SKM-1 (cell line): ENCODE measurements at regions not wholly inside any gene's neighbourhood (a gene's known extent, or its start where the extent isn't known, plus 50 kb on each side); places are given as distances from the start of the nearest gene placed in this dataset.

ENCODE experiments used
- DNase-seq: peaks from one replicate; lab custom pipeline; 2025; ENCODE audit not compliant: unreplicated experiment; lab: John Stamatoyannopoulos, UW

DNA sequence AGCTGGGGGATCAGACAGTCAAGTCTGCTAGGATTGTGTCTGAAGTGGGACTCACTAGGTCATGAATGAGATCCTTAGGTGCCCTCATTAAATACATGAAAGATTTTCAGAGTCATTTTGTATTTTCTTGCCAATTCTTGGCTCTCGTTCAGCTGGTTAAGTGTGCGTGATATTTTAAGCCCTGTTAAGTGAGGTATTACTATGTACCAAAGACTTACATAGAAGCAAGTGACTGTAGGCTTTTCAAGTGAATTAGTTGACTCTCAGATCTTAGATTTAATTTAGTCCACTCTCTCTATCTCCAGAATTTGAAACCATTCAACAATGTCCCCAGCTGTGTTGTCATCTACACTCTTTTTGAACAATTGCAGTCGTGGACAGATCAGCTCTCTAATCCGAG lies 219.4 kb downstream of the FOXL1 start:
- DNase-seq, result no peak

DNA sequence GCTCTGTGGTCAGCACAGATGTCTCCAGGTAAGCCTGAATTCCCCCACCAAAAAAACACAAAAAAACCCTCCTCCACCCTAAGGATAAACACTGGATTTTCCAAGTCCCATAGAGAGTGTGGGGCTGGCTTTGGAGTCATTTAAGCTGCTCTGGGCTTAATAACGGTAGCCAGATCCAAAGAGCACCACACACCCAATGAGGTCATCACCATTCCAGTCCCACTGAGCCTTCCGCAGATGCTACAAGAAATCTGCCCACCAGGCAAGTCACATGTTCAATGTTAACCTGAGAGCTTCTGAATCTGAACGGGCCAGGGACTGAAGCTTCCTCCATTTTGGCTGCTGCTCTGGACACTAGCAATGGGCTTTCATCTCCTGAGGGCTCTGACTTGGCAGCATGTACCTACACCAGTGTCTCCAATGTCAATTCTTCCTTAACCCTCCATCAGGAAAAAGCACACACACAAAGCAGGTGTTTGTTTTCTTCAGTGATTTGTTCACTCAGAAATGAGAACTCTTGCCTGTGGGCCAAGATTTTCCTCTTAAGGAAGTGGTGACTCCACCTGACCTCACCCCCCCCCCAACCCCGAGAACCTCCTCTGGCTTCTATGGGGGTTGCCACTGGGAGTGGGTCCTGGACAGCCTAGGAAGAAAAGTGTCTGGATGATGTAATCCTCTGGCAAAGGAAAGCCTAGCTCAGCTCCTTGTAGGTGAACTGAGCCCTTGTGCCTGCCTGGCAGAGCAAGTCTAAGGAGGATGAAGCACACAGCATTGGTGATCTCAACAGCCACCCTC lies 220.1 kb downstream of the FOXL1 start:
- DNase-seq, result no peak

DNA sequence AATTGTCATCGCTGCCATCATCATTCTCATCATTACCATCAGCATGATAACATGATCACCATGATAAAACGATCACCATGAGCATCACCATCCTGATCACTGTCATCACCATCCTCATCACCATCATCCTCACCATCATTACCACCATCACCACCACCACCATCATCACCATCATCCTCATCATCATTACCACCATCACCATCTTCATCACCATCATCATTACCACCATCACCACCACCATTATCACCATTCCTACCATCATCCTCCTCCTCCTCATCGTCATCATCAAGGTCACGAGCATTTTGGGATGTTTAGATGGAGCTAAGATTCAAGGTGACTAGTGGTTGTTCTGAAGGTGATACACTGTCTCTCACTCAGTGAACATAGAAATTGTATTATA lies 221.0 kb downstream of the FOXL1 start:
- no peak for DNase-seq

DNA sequence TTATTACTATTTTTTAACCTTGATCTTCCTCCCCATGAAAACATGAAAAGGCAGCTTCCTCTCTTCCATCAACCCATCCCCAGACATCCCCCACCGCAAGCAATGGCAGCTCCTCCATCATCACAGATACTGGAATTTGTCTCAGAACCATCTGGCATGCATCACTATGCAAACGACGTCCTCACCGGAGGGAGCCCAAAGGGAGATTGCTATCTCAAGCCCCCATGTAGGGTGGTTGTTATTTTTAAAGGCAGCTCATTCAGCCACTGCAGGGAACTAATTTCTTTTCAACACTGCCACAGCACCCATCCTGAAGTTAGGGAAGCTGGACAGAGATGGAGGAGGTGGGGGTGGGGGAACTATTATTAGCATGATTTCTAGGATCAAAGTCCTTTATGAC lies 222.5 kb downstream of the FOXL1 start:
- no peak for DNase-seq

DNA sequence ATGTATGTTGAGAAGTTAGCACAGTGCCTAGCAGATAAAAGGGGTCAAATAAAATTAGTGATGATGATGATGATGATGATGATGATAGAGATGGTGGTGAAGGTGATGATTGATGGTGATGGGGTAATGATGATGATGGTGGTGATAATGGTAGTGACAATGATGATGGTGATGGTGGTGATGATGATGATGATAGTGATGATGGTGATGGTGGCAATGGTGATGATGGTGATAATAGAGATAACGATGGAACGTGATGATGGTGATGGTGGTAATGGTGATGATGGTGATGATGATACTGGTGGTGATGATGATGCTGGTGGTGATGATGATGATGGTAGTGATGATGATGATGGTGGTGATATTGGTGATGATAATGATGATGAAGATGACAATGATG lies 223.7 kb downstream of the FOXL1 start:
- no peak for DNase-seq

DNA sequence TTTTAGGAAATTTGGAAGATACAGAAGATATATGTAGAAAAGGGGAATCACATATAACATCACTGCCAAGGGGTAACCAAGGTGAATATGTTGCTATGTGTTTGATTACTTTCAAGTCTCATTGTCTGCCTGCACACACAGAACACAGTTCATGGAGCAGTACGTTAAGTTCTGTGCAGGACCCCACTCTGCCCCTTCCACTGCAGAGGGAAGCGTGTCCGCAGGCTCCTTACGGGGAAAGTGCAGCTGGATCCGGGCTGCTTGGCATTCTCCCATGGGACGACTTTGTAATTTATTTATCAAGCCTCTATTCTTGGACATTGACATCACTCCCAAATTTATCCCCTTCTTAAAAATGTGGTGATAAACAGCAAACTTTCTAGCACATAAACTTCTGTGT lies 226.8 kb downstream of the FOXL1 start:
- no peak for DNase-seq

DNA sequence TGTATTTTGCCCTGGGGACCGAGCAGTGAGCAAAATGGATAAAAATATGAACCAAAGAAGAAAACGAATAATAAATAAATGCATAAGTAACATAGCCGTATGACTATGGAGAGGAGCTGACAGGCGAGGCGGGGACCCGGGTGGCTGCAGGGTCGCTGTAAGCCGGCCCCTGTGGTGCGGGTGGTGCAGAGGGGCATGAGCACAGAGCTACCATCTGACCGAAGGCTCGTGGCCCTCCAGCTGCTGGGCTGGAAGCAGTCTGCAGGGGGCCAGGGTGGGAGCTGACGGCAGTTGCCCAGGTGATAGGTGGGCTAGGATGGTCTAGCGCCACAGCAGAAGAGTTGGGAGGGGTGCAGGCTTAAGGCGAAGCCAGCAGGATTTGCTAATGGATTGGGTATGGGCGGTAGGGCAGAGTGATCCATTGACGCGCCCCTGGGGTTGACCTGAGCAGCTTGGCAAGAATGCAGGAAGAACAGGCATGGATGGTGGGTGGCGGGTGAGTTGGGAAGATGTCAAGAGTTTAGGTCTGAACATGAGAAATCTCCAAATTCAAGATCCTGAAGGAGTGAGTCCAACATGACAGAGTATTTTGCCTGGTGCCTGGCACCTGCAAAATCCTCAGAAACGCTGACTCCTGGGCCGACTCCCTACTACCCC lies 228.0 kb downstream of the FOXL1 start:
- DNase-seq, result no peak

DNA sequence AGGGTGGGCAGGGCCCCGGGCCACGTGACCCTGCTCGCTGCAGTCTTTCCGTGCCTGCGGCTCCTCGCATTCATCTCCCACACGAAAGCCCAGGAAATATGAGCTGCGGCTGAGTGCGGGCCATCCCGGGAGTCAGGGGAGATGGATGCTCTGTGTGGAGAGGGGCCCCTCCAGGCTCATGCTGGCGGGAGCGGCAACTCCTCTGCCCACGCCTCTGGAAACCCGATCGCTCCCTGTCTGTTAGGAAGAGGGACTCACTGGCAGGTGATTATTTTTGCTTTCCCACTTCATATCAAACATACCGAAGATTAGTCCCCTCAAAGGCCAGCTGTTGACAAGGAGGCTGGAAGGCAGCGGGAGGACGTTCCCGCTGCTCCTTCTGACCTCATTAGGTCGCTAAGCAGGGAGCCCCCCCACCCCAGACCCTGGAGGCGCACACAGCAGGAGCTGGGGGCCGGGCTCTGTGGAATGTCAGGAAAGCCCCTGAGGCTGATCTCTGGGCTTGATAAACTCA lies 228.5 kb downstream of the FOXL1 start:
- DNase-seq, result no peak

DNA sequence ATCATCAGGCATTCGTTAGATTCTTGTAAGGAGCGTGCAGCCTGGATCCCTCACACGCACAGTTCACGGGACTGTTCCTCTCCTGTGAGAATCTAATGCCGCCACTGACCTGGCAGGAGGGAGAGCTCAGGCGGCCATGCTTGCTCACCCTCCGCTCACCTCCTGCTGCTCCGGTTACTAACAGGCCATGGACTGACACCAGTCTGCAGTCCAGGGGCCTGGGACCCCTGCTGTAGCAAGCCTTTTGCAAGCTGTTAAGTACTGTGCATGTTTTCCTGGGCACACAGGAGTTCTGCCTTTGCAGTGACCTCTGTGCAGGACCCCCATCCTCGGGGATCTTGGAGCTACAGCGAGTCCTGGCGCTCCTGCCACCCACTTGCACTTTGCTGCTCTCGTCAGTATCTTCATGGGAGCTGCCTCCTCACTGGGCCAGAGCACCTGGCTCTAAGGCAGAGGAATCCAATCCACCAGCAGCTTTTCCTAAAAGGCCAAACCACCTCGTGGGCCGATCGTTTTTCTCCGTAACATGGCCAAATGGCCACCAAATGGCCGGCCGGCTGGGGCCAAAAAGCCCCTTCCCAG lies 230.6 kb downstream of the FOXL1 start:
- no peak for DNase-seq

DNA sequence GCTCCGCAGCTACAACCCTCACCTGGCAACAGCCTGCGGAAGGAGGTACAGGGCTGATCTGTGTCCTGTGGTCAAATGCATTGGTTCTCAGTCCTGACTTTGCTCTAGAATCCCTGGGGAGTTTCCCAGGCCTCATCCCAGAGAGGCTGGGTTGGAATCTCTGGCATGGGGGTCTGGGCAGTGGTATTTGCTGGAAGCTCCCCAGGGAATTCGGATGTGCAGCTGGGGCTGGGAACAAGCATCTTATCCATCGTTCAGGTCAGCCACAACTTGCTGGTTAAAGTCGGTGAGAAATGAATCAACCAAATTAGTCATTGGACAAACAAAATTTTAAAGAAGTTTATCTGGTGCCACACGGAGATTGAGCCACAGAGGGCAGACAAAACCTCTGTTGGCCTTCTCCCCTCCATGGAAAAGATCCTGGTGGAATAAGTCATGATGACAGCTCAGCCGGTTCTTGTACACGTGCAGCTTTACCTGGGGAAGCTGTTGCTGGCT lies 231.2 kb downstream of the FOXL1 start:
- DNase-seq, result no peak

DNA sequence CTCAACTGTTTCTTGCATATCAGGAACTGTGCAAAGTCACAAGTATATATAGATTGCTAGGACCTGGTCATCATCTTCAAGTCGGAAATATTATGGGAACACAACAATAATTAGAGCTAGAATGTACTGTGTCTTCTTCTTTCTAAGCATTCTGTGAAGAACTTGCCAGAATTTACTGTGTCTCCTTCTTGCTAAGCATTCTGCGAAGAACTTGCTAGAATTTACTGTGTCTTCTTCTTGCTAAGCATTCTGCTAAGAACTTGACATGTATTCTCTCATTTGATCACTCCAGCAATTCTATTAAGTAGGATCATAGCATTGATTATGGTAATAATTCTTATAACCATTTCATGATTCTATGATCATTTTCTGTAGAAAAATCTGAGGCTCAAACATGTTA lies 231.7 kb downstream of the FOXL1 start:
- DNase-seq, result no peak

DNA sequence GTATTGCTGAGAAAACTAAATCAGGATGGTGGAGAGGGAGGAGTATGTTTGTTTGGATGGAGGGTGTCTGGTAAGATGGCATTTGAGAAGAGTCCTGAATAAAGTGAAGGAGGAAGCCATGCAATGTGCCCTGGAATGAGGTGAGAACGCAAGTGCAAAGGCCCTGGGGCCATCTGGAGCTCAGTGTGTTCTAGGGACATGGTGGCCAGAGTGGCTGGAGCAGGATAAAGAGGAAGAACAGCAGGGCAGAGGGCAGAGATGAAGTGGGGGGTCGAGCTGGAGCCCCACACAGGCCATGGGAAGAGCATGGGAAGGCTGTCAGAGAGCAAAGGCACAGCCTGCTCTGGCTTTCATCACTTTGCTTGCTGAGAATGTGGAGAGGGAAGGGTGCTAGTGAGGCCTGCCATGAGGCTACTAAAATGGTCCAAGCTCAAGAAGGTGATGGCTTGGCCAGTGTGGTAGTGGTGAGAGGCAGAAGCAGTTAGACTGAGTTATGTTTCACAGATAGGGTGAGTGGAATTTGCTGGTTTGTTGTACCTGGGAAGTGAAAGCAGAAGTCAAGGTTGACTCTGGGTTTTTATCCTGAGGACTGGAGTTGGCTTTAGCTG lies 234.1 kb downstream of the FOXL1 start:
- no peak for DNase-seq

DNA sequence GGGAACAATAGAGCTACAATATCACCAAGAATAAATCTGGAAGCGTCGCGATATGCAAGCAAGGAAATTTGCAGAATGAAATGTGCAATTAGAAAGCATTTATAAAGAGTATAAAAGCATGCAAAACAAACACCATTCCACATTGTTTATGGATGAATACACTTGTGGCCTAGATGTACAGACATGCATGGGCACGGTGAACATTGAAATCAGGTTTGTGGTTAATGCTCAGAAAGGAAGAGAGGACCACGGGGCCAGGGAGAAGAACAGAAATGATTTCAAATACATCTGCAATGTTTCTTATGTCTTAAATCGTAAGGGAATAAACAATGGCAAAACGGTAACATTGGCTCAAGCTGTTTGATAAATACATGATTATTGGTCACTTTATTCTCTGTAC lies 235.9 kb downstream of the FOXL1 start:
- no peak for DNase-seq

DNA sequence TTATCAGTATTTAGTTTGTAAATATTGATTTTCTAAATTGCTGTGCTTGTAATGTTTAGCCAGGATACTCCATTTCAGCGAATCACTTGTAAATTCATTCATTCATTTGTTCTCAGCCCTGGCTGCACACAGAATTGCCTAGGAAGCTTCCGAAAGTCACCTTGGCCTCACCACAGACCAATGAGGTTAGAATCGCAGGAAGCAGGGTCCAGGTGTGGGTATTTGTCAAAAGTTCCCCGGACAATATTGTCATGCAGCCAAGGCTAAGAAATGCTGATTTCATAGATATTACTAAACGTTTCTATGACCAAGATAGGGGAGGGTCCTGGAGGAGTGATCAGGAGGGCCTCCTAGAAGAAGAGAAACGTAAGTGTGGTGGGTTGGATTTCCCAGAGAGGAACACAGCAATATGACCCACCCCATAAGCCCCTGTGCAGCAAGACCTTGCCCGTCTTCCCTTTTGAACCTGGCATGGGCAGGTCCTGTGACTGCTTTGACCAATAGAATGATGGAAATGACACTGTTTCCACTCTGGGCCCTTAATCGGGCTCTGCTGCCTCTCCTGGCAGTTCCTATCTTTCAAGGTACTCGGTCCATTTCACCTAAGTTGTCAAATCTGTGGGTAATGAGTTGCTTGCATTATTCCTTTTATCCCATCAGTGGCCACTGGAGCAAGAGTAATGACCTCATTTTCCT lies 238.7 kb downstream of the FOXL1 start:
- no peak for DNase-seq

DNA sequence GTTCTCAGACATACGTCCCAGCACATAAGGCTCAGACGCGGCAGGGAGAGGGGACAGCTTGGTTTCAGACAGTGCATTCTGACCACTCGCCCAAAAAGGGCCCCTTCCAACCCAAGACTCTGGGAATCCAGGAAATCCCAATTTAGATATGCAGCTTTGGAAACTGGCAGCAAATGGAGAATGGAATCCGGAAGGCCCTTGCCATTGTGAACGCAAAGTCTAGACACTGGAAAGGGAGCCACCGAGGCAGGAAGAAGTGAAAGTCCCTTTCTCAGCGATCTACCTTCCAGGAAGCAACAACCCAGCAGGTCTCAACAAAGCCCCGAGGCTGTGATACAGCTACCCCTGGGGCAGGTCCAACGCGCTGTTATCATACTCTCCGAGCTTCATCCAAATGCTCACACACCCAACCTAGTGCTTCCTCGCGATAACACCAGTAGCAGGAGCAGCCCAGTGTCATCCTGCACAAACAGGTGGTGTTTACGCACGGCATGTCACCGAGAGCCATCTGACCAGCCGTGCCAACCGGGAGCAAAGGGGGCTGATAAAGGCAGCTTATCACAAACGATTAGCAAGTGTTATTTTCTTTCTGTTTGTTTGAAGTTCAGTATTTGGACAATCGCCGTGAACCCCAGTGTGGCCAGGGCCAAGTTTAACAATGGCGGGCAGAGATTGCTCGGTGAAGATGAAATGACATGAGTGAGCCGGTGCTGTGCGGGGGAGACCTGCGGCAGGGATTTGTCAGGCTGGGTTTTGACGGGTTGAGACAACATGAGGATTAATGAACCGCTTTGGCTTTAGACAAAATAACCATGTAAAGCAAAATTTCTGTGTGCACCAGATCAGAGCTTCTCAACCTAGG lies 240.6 kb downstream of the FOXL1 start:
- DNase-seq, result no peak

DNA sequence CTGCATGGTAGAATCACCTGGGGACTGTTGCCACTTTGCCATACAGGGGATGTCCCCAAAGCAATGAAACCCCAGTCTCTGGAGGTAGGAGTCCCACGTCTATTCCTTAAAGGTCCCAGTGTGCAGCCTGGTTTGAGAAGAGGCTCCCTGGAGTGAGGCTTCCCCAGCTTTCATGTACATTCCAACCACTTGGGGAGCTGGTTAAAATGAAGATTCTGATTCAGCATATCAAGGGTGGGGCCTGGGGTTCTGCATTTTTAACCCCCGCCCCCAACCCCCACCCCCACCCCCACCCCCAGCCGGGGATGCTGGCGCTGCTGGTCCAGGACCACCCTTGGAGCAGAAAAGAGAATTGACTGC lies 241.2 kb downstream of the FOXL1 start:
- DNase-seq, result no peak

DNA sequence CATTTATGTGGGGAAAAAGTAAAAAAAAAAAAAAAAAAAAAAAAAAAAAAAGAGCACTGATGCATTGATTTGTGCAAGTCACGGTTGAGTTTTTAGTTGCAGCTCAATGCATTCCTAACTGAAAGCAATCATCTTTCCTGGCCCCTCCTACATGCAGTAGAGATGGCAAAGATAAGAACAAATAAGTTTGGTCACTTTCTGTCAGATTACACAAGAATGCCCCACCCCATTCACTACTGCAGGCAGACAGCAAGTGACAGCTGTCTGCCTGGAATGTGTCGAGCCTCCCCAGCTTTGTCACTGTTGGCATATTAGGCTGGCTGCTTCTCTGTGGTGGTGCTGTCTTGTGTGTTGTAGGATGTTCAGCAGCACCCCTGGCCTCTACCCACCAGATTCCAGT lies 243.5 kb downstream of the FOXL1 start:
- DNase-seq, result no peak

DNA sequence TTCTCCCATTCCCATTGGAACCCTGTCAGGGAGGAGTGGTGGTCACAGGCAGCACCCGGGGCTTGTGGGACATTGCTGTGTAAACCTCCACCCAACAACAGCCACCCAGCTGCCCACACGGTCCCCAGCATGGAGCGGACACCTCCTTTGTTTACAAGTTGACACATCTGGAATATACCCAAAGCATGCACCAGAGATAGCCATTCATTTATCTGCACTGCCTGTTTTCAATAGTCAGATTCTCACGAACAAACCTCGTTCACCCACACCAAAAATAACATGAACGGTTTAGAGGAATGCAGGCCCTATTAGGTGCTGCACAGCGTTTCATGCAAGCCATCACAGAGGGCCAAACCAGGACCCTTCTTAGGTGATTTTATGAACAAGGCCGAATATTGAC lies 244.8 kb downstream of the FOXL1 start:
- DNase-seq, result no peak

DNA sequence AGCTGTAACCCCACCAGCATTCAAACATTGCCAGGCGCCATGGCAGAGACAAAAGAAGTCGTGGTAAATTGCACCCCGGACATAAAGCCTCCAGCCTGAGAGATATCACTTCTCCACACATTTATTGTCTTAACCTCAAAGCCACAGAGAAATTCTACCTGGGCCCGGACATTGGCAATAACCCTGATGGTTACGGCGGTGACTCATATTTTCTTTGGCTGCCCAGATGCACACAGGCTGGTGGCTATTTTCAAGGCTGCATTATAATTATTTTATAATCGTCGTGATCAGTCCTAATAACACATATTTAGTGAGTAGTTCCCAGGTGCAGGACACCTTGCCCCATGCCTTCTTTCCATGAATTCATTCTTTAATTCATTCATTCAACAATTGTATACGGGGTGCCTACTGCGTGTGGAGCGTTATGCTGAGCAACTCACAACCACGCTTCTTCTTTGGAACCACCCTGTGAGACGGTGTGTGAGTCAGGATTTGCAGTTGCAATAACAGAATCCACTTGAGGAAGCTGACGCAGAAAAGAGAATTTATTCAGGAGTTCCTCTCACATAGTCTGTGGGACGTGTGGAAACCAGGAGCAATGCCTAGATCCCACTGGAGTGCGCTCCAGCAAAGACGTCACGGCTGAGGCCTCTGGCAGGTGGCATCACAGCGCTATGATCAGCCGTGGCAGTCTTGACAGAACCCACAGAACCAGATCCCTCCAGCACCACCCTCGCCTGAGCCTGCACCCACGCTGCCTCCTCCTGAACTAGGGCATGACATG lies 245.7 kb downstream of the FOXL1 start:
- DNase-seq, result no peak
